IMR-90 (cell line): ENCODE measurements at regions not wholly inside any gene's neighbourhood (a gene's known extent, or its start where the extent isn't known, plus 50 kb on each side); places are given as distances from the start of the nearest gene placed in this dataset.

Source experiments
- BHLHE40 ChIP-seq: fragments of 150-350 bp; IDR thresholded peaks from 2 replicates; pipeline ENCODE4 v1.6.1; 2016; ENCODE audit warnings: mild to moderate bottlenecking, low read depth, low read length
- MAFK ChIP-seq: IDR thresholded peaks from 2 replicates; pipeline ENCODE4 v1.6.1; 2012; ENCODE audit warnings: low read depth, low read length, improper control_type of control experiment
- TF ChIP-seq, protein P1 (sequence below): conservative IDR thresholded peaks from 2 replicates; pipeline ENCODE4 v1.5.1; 2012; ENCODE audit warnings: mild to moderate bottlenecking, low read depth, low read length, improper control_type of control experiment

DNA sequence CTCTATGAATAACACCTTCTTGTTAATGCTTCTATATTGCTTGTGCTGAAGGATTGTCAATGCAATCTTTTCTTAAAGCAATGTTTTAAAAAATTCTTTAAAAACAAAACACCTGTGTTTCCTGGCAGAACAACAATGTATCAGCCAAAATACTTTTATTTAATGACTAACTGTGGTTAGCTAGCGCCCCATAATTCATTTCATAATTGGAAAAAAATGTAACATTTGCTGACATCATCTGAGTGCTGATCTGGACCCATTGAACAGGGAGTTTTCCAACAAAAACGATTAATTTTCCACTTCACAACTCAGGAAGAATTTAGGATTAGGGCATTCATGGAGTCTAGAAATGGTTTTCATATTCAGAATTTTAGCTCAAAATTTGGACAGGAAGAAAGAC, 137.6 kb upstream of the CDK6 start:
- TF ChIP-seq BHLHE40: no peak
- TF ChIP-seq, protein P1, sequence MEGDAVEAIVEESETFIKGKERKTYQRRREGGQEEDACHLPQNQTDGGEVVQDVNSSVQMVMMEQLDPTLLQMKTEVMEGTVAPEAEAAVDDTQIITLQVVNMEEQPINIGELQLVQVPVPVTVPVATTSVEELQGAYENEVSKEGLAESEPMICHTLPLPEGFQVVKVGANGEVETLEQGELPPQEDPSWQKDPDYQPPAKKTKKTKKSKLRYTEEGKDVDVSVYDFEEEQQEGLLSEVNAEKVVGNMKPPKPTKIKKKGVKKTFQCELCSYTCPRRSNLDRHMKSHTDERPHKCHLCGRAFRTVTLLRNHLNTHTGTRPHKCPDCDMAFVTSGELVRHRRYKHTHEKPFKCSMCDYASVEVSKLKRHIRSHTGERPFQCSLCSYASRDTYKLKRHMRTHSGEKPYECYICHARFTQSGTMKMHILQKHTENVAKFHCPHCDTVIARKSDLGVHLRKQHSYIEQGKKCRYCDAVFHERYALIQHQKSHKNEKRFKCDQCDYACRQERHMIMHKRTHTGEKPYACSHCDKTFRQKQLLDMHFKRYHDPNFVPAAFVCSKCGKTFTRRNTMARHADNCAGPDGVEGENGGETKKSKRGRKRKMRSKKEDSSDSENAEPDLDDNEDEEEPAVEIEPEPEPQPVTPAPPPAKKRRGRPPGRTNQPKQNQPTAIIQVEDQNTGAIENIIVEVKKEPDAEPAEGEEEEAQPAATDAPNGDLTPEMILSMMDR: no peak
- no peak for TF ChIP-seq MAFK
